GM20000 (cell line): ENCODE measurements at regions not wholly inside any gene's neighbourhood (a gene's known extent, or its start where the extent isn't known, plus 50 kb on each side); places are given as distances from the start of the nearest gene placed in this dataset.

Experiments used
- DNase-seq: peaks from one replicate; pipeline ENCODE4 v3.0.0; 2012; ENCODE audit warnings: low spot score
- CTCF ChIP-seq: IDR thresholded peaks from 2 replicates; pipeline ENCODE4 v1.5.1; 2012; ENCODE audit warnings: mild to moderate bottlenecking, control low read depth; ENCODE audit errors: extremely low read depth, missing control alignments

GRCh38 chr18:52000435-52000834 is 339.6 kb upstream of the DCC start:
- no peak for TF ChIP-seq CTCF
- DNase-seq: no peak

GRCh38 chr18:52001106-52001505 is 338.9 kb upstream of the DCC start:
- no peak for DNase-seq
- no peak for TF ChIP-seq CTCF

- no peak for TF ChIP-seq CTCF
- DNase-seq: no peak
Observed at GRCh38 chr18:52002600-52002999, 337.4 kb upstream of the DCC start.

GRCh38 chr18:52007105-52007504 is 332.9 kb upstream of the DCC start:
- no peak for TF ChIP-seq CTCF
- no peak for DNase-seq

- DNase-seq: no peak
- no peak for TF ChIP-seq CTCF
Observed at GRCh38 chr18:52008330-52008729, 331.7 kb upstream of the DCC start.

- TF ChIP-seq CTCF: no peak
- DNase-seq: no peak
Observed at GRCh38 chr18:52008736-52009135, 331.3 kb upstream of the DCC start.

GRCh38 chr18:52009958-52010357 is 330.0 kb upstream of the DCC start:
- no peak for DNase-seq
- no peak for TF ChIP-seq CTCF
